HG03025 (cell line): ENCODE measurements at regions not wholly inside any gene's neighbourhood (a gene's known extent, or its start where the extent isn't known, plus 50 kb on each side); places are given as distances from the start of the nearest gene placed in this dataset.
"Not testable (repeated sequence)": the region's sequence is repeated elsewhere in the genome, so short reads cannot be mapped to it uniquely, and the experiment has no call there.

Experiments
- ATAC-seq: cut with Tn5 transposase; IDR thresholded peaks from one replicate; pipeline ENCODE4 v1.9.1; 2021; ENCODE audit warnings: mild to moderate bottlenecking, moderate library complexity; ENCODE audit not compliant: unreplicated experiment, low FRiP score

GRCh38 chr7:131869986-131870385 lies 313.6 kb upstream of the PODXL start:
- ATAC-seq, result no peak

- ATAC-seq, result no peak
These were observed 312.9 kb upstream of the PODXL start for GRCh38 chr7:131869169-131869844.

GRCh38 chr7:131867461-131867860 lies 311.0 kb upstream of the PODXL start:
- no peak for ATAC-seq

- no peak for ATAC-seq
These were observed 309.5 kb upstream of the PODXL start for GRCh38 chr7:131865911-131866310.

- no peak for ATAC-seq
These were observed 305.4 kb upstream of the PODXL start for GRCh38 chr7:131861620-131862346.

GRCh38 chr7:131859147-131859821 lies 302.9 kb upstream of the PODXL start:
- ATAC-seq, result peak; percentile 80

- no peak for ATAC-seq
These were observed 302.2 kb upstream of the PODXL start for GRCh38 chr7:131858611-131859010.

GRCh38 chr7:131849472-131849871 lies 293.0 kb upstream of the PODXL start:
- no peak for ATAC-seq

- no peak for ATAC-seq
These were observed 291.6 kb upstream of the PODXL start for GRCh38 chr7:131848033-131848432.

- ATAC-seq, result no peak
These were observed 289.3 kb upstream of the PODXL start for GRCh38 chr7:131845573-131846314.

GRCh38 chr7:131844369-131844768 lies 287.9 kb upstream of the PODXL start:
- no peak for ATAC-seq

GRCh38 chr7:131843898-131844331 lies 287.5 kb upstream of the PODXL start:
- no peak for ATAC-seq

GRCh38 chr7:131839967-131840690 lies 283.7 kb upstream of the PODXL start:
- ATAC-seq, result no peak

- no peak for ATAC-seq
These were observed 280.3 kb upstream of the PODXL start for GRCh38 chr7:131836733-131837132.

GRCh38 chr7:131835141-131835540 lies 278.7 kb upstream of the PODXL start:
- ATAC-seq, result no peak

GRCh38 chr7:131830681-131831080 lies 274.3 kb upstream of the PODXL start:
- no peak for ATAC-seq

- no peak for ATAC-seq
These were observed 273.6 kb upstream of the PODXL start for GRCh38 chr7:131829947-131830558.

GRCh38 chr7:131827421-131827820 lies 271.0 kb upstream of the PODXL start:
- ATAC-seq, result no peak

GRCh38 chr7:131826960-131827359 lies 270.5 kb upstream of the PODXL start:
- no peak for ATAC-seq

- not testable (repeated sequence) for ATAC-seq
These were observed 267.6 kb upstream of the PODXL start for GRCh38 chr7:131823961-131824440.
